Liver (tissue), 8 donors: ENCODE measurements at regions not wholly inside any gene's neighbourhood (a gene's known extent, or its start where the extent isn't known, plus 50 kb on each side); places are given as distances from the start of the nearest gene placed in this dataset.

ENCODE experiments used
- DNase-seq: peaks from one replicate; pipeline ENCODE4 v3.0.0-alpha.2; 2017; ENCODE audit warnings: low spot score
- H3K27ac ChIP-seq, 2 donors: one replicate each; pipeline ENCODE4 v1.7.0; 2013; ENCODE audit warnings: inconsistent platforms in 2 of 2, low read length in 2 of 2, control low read depth in 1 of 2, low read depth in 1 of 2, mild to moderate bottlenecking in 1 of 2
- H3K27me3 ChIP-seq, 4 donors: one replicate each; pipeline versions ENCODE4 v1.6.1 to v1.7.0; 2013; ENCODE audit warnings: low read length in 3 of 4, inconsistent platforms in 1 of 4, mild to moderate bottlenecking in 1 of 4, moderate library complexity in 1 of 4; ENCODE audit not compliant: control insufficient read depth in 4 of 4, insufficient read depth in 4 of 4
- H3K36me3 ChIP-seq, 4 donors: one replicate each; pipeline versions ENCODE4 v1.6.1 to v1.7.0; 2013; ENCODE audit warnings: low read length in 3 of 4, mild to moderate bottlenecking in 3 of 4, low read depth in 1 of 4, moderate library complexity in 1 of 4; ENCODE audit not compliant: control insufficient read depth in 4 of 4, insufficient read depth in 3 of 4
- H3K4me1 ChIP-seq, 4 donors: one replicate each; pipeline versions ENCODE4 v1.6.1 to v1.7.0; 2013; ENCODE audit warnings: low read length in 3 of 4, mild to moderate bottlenecking in 3 of 4, moderate library complexity in 1 of 4; ENCODE audit not compliant: control insufficient read depth in 4 of 4, insufficient read depth in 4 of 4
- H3K4me3 ChIP-seq, 3 donors: one replicate each; pipeline versions ENCODE4 v1.6.1 to v1.7.0; 2013; ENCODE audit warnings: low read length in 3 of 3, control low read depth in 1 of 3, low read depth in 1 of 3, mild to moderate bottlenecking in 1 of 3
- H3K9ac ChIP-seq, 2 donors: one replicate each; pipeline ENCODE4 v1.7.0; 2013; ENCODE audit warnings: low read length in 2 of 2, mild to moderate bottlenecking in 2 of 2, moderate library complexity in 2 of 2, control low read depth in 1 of 2, low read depth in 1 of 2
- H3K9me3 ChIP-seq, 4 donors: one replicate each; pipeline versions ENCODE4 v1.6.1 to v1.7.0; 2013; ENCODE audit warnings: low read length in 3 of 4; ENCODE audit not compliant: control insufficient read depth in 4 of 4
- EGR1 ChIP-seq, 2 donors: IDR thresholded peaks; 2 replicates each; pipeline ENCODE4 v1.6.1; 2016 to 2018; ENCODE audit warnings: antibody characterized with exemption in 2 of 2, low read depth in 2 of 2
- FOXA1 ChIP-seq: IDR thresholded peaks from 2 replicates; pipeline ENCODE4 v1.6.1; 2016; ENCODE audit warnings: antibody characterized with exemption
- FOXA2 ChIP-seq: IDR thresholded peaks from 2 replicates; pipeline ENCODE4 v1.6.1; 2016; ENCODE audit warnings: antibody characterized with exemption
- GABPA ChIP-seq, 2 donors: IDR thresholded peaks in 1 of 2; conservative IDR thresholded peaks in 1 of 2; 2 replicates each; pipeline ENCODE4 v1.6.1; 2016; ENCODE audit warnings: antibody characterized with exemption in 2 of 2, mild to moderate bottlenecking in 1 of 2, moderate library complexity in 1 of 2
- HNF4A ChIP-seq, 2 donors: conservative IDR thresholded peaks; 2 replicates each; pipeline ENCODE4 v1.6.1; 2016; ENCODE audit warnings: antibody characterized with exemption in 2 of 2, mild to moderate bottlenecking in 2 of 2
- HNF4G ChIP-seq: IDR thresholded peaks from 2 replicates; pipeline ENCODE4 v1.6.1; 2016; ENCODE audit warnings: antibody characterized with exemption
- JUND ChIP-seq, 2 donors: IDR thresholded peaks; 2 replicates each; pipeline ENCODE4 v1.6.1; 2016; ENCODE audit warnings: antibody characterized with exemption in 2 of 2
- NR2F2 ChIP-seq: IDR thresholded peaks from 2 replicates; pipeline ENCODE4 v1.6.1; 2016; ENCODE audit warnings: antibody characterized with exemption
- RAD21 ChIP-seq, 2 donors: IDR thresholded peaks; 2 replicates each; pipeline ENCODE4 v1.6.1; 2016; ENCODE audit warnings: antibody characterized with exemption in 2 of 2, mild to moderate bottlenecking in 2 of 2
- RXRA ChIP-seq, 2 donors: IDR thresholded peaks; 2 replicates each; pipeline ENCODE4 v1.6.1; 2017 to 2018; ENCODE audit warnings: antibody characterized with exemption in 2 of 2, mild to moderate bottlenecking in 1 of 2
- SP1 ChIP-seq: IDR thresholded peaks from 2 replicates; pipeline ENCODE4 v1.6.1; 2018; ENCODE audit warnings: antibody characterized with exemption, mild to moderate bottlenecking
- TAF1 ChIP-seq: conservative IDR thresholded peaks from 2 replicates; pipeline ENCODE4 v1.6.1; 2016; ENCODE audit warnings: antibody characterized with exemption, mild to moderate bottlenecking
- YY1 ChIP-seq: IDR thresholded peaks from 2 replicates; pipeline ENCODE4 v1.6.1; 2016; ENCODE audit warnings: antibody characterized with exemption, mild to moderate bottlenecking
- WGBS: extraction: QIAGEN DNeasy Blood & Tissue Kit; methylation state at CpG from one replicate; pipeline ENCODE4 v1.1.7; 2013; 5-methylcytosine and 5-hydroxymethylcytosine counted together
- TF ChIP-seq, protein P1 (sequence below): IDR thresholded peaks from 2 replicates; pipeline ENCODE4 v1.6.1; 2016; ENCODE audit warnings: antibody characterized with exemption
- TF ChIP-seq, protein P2 (sequence below): IDR thresholded peaks from 2 replicates; pipeline ENCODE4 v1.6.1; 2016; ENCODE audit warnings: antibody characterized with exemption
- TF ChIP-seq, protein P3 (sequence below): IDR thresholded peaks from 2 replicates; pipeline ENCODE4 v1.6.1; 2016; ENCODE audit warnings: antibody characterized with exemption, mild to moderate bottlenecking
- TF ChIP-seq, protein P4 (sequence below): IDR thresholded peaks from 2 replicates; pipeline ENCODE4 v1.6.1; 2016; ENCODE audit warnings: antibody characterized with exemption
- TF ChIP-seq, protein P5 (sequence below): fragments of 150-350 bp; IDR thresholded peaks from 2 replicates; pipeline ENCODE4 v1.5.1; 2017; ENCODE audit warnings: improper control_type of control experiment, low read depth, low read length; ENCODE audit not compliant: missing input control
- donor health status: healthy.
- donor health status: healthy.
- donor health status: healthy.
- donor health status: healthy.
- donor health status: healthy.

DNA sequence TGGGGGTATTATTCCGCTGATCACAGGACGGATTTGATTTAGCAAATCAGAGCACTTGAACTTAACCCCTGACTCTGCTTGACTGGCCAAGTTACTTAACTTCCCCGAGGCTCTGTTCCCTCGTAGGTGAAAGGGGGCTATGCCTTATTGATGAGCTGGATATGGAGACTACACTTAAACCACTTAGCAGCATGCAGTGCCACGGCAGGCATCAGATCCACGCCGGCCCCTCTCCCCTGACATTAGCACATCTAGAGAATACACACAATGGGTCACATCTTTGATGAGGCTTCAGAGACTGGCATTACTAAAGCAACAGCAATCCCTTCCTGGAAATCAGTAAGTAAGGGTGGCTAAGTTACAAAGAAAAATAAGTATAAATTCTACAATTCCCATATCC, 71.0 kb downstream of the ABCC12 start:
- Histone ChIP-seq H3K9me3 (no peaks in the 10 kb centered on the region), H3K9ac (no peak overlapping the region), H3K4me3 (no peak overlapping the region), H3K36me3 (no peaks in the 10 kb centered on the region), H3K27me3 (no peaks in the 10 kb centered on the region), H3K4me1 (no peaks in the 10 kb centered on the region), H3K27ac (no peak overlapping the region)
- TF ChIP-seq SP1 (no peak), HNF4G (no peak)
- 72% methylated on average over 7 of the region's 7 CpGs for WGBS
- no peak for DNase-seq

DNA sequence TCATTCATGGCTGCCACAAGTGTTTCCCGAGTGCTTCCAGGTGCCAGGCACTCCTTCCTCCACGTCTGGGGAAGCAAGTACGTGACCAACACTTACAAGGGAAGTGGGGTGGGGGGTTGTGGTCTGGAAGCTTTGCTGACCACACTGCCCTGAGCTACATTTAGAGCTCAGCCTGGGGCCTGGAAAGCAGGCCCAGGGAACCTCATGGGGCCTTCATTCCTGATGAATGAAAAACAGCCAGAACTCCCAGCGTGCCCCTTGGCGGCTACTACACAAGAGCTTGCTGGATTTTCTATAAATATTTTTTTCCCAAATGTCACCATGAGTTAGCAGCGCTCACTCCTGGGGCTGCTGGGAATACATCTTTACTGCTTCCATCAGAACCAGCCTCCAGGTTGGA, 73.3 kb downstream of the ABCC12 start:
- no peak for TF ChIP-seq HNF4A (conservative IDR thresholded peaks at IDR 0.05)
- no peak for TF ChIP-seq SP1
- TF ChIP-seq JUND (IDR thresholded peaks at IDR 0.05) = no peak

DNA sequence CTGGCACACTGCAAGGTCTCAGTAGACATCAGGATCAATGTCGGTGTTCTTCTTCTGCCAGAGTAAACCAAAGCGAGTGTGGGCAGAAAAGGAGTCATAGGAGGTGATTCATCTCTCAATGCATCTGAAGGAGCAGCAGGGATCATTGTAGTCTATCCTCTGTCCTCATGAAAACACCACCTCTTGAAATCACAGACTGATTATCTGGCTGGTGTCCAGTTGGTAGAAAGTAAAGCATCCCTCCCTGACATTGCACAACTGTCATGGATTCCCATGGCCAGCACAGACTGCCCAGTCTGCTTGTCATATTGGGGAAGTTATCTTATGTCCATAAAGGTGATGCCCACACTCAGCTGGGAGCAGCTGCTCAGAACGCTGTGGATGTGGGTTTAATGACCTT, 74.1 kb downstream of the ABCC12 start:
- H3K4me3 ChIP-seq = no peak overlapping the region
- TF ChIP-seq NR2F2 = no peak
- TF ChIP-seq RXRA (IDR thresholded peaks at IDR 0.05) = no peak
- no peak for TF ChIP-seq TAF1
- TF ChIP-seq SP1 = no peak
- TF ChIP-seq, protein P1, sequence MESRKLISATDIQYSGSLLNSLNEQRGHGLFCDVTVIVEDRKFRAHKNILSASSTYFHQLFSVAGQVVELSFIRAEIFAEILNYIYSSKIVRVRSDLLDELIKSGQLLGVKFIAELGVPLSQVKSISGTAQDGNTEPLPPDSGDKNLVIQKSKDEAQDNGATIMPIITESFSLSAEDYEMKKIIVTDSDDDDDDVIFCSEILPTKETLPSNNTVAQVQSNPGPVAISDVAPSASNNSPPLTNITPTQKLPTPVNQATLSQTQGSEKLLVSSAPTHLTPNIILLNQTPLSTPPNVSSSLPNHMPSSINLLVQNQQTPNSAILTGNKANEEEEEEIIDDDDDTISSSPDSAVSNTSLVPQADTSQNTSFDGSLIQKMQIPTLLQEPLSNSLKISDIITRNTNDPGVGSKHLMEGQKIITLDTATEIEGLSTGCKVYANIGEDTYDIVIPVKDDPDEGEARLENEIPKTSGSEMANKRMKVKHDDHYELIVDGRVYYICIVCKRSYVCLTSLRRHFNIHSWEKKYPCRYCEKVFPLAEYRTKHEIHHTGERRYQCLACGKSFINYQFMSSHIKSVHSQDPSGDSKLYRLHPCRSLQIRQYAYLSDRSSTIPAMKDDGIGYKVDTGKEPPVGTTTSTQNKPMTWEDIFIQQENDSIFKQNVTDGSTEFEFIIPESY = no peak
- TF ChIP-seq, protein P2, sequence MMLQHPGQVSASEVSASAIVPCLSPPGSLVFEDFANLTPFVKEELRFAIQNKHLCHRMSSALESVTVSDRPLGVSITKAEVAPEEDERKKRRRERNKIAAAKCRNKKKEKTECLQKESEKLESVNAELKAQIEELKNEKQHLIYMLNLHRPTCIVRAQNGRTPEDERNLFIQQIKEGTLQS = no peak
- no peak for TF ChIP-seq FOXA1
- no peak for TF ChIP-seq EGR1 (IDR thresholded peaks at IDR 0.05; ENCODE audit: low read depth in 2 of 2)
- TF ChIP-seq HNF4A (conservative IDR thresholded peaks at IDR 0.05) = no peak
- TF ChIP-seq, protein P3, sequence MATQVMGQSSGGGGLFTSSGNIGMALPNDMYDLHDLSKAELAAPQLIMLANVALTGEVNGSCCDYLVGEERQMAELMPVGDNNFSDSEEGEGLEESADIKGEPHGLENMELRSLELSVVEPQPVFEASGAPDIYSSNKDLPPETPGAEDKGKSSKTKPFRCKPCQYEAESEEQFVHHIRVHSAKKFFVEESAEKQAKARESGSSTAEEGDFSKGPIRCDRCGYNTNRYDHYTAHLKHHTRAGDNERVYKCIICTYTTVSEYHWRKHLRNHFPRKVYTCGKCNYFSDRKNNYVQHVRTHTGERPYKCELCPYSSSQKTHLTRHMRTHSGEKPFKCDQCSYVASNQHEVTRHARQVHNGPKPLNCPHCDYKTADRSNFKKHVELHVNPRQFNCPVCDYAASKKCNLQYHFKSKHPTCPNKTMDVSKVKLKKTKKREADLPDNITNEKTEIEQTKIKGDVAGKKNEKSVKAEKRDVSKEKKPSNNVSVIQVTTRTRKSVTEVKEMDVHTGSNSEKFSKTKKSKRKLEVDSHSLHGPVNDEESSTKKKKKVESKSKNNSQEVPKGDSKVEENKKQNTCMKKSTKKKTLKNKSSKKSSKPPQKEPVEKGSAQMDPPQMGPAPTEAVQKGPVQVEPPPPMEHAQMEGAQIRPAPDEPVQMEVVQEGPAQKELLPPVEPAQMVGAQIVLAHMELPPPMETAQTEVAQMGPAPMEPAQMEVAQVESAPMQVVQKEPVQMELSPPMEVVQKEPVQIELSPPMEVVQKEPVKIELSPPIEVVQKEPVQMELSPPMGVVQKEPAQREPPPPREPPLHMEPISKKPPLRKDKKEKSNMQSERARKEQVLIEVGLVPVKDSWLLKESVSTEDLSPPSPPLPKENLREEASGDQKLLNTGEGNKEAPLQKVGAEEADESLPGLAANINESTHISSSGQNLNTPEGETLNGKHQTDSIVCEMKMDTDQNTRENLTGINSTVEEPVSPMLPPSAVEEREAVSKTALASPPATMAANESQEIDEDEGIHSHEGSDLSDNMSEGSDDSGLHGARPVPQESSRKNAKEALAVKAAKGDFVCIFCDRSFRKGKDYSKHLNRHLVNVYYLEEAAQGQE = no peak
- TF ChIP-seq, protein P4, sequence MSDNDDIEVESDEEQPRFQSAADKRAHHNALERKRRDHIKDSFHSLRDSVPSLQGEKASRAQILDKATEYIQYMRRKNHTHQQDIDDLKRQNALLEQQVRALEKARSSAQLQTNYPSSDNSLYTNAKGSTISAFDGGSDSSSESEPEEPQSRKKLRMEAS = no peak
- TF ChIP-seq GABPA (IDR thresholded peaks at IDR 0.05 in 1 of 2, conservative IDR thresholded peaks at IDR 0.05 in 1 of 2) = no peak
- TF ChIP-seq FOXA2 = no peak
- TF ChIP-seq, protein P5, sequence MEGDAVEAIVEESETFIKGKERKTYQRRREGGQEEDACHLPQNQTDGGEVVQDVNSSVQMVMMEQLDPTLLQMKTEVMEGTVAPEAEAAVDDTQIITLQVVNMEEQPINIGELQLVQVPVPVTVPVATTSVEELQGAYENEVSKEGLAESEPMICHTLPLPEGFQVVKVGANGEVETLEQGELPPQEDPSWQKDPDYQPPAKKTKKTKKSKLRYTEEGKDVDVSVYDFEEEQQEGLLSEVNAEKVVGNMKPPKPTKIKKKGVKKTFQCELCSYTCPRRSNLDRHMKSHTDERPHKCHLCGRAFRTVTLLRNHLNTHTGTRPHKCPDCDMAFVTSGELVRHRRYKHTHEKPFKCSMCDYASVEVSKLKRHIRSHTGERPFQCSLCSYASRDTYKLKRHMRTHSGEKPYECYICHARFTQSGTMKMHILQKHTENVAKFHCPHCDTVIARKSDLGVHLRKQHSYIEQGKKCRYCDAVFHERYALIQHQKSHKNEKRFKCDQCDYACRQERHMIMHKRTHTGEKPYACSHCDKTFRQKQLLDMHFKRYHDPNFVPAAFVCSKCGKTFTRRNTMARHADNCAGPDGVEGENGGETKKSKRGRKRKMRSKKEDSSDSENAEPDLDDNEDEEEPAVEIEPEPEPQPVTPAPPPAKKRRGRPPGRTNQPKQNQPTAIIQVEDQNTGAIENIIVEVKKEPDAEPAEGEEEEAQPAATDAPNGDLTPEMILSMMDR = no peak
- no peak for TF ChIP-seq HNF4G
- no peak for TF ChIP-seq JUND (IDR thresholded peaks at IDR 0.05)
- TF ChIP-seq YY1 = no peak
- TF ChIP-seq RAD21 (IDR thresholded peaks at IDR 0.05) = no peak

More for the DNA sequence above, 73.3 kb downstream of the ABCC12 start:
- Histone ChIP-seq H3K9ac (no peak overlapping the region), H3K9me3 (no peaks in the 10 kb centered on the region), H3K4me1 (no peaks in the 10 kb centered on the region), H3K36me3 (no peaks in the 10 kb centered on the region), H3K27me3 (no peaks in the 10 kb centered on the region), H3K4me3 (no peak overlapping the region), H3K27ac (no peak overlapping the region)
- DNase-seq = no peak
- WGBS = 75% methylated on average over 6 of the region's 6 CpGs

More for the DNA sequence above, 74.1 kb downstream of the ABCC12 start:
- no peak for DNase-seq
- H3K9me3 ChIP-seq = no peaks in the 10 kb centered on the region
- H3K36me3 ChIP-seq = no peaks in the 10 kb centered on the region
- H3K27me3 ChIP-seq = no peaks in the 10 kb centered on the region
- no peaks in the 10 kb centered on the region for H3K4me1 ChIP-seq
- no peak overlapping the region for H3K27ac ChIP-seq
- 78% methylated on average over 3 of the region's 3 CpGs for WGBS
- no peak overlapping the region for H3K9ac ChIP-seq
